K562 (cell line): ENCODE measurements at regions not wholly inside any gene's neighbourhood (a gene's known extent, or its start where the extent isn't known, plus 50 kb on each side); places are given as distances from the start of the nearest gene placed in this dataset.

Source experiments
- AFF1 ChIP-seq, 2 experiments: fragments of 450-650 bp; IDR thresholded peaks; 2 replicates each; pipeline ENCODE4 v1.6.1; 2018; ENCODE audit warnings: mild to moderate bottlenecking in 2 of 2, low read depth in 1 of 2; ENCODE audit not compliant: partially characterized antibody in 2 of 2
- ARID1B ChIP-seq: fragments of 450-650 bp; IDR thresholded peaks from 2 replicates; pipeline ENCODE4 v1.6.1; 2016; ENCODE audit warnings: antibody characterized with exemption, mild to moderate bottlenecking, inconsistent platforms
- ARNT ChIP-seq, 2 experiments: fragments of 450-650 bp; IDR thresholded peaks; 2 replicates each; pipeline ENCODE4 v1.6.1; 2016; ENCODE audit warnings: mild to moderate bottlenecking in 1 of 2
- CHD2 ChIP-seq: IDR thresholded peaks from 2 replicates; pipeline ENCODE4 v1.6.1; 2011; ENCODE audit warnings: low read depth, low read length
- ELF2 ChIP-seq: fragments of 250-450 bp; sonication (Bioruptor Pico); IDR thresholded peaks from 2 replicates; pipeline ENCODE4 v1.5.0; 2021; ENCODE audit warnings: mild to moderate bottlenecking
- FOXA3 ChIP-seq, 2 experiments: fragments of 450-650 bp in 1 of 2; sonication (generic) in 1 of 2; formaldehyde crosslinking; IDR thresholded peaks in 1 of 2; conservative IDR thresholded peaks in 1 of 2; 2 replicates each; pipeline versions ENCODE4 v1.4.0 to v1.8.0; 2020 to 2022; ENCODE audit warnings: mild to moderate bottlenecking in 2 of 2, missing genetic modification reagents in 1 of 2
- LEF1 ChIP-seq: fragments of 450-650 bp; IDR thresholded peaks from 2 replicates; pipeline ENCODE4 v1.6.1; 2016; ENCODE audit warnings: mild to moderate bottlenecking
- MCM2 ChIP-seq: fragments of 450-650 bp; IDR thresholded peaks from 2 replicates; pipeline ENCODE4 v1.6.1; 2017; ENCODE audit warnings: low read depth, mild to moderate bottlenecking
- MCM3 ChIP-seq: fragments of 450-650 bp; IDR thresholded peaks from 2 replicates; pipeline ENCODE4 v1.6.1; 2016
- NCOA2 ChIP-seq, 2 experiments: fragments of 450-650 bp; IDR thresholded peaks; 2 replicates each; pipeline ENCODE4 v1.6.1; 2018; ENCODE audit warnings: mild to moderate bottlenecking in 2 of 2, moderate library complexity in 1 of 2; ENCODE audit not compliant: partially characterized antibody in 2 of 2
- NELFE ChIP-seq: IDR thresholded peaks from 2 replicates; pipeline ENCODE4 v1.6.1; 2011; ENCODE audit warnings: mild to moderate bottlenecking; ENCODE audit not compliant: insufficient read depth, insufficient read length
- NR2C2 ChIP-seq, 2 experiments: fragments of 200-800 bp in 1 of 2; sonication (Bioruptor generic) in 1 of 2; sonication (generic) in 1 of 2; formaldehyde crosslinking in 1 of 2; IDR thresholded peaks; 2 replicates each; pipeline versions ENCODE4 v1.6.1 to v1.8.0; 2016 to 2022; ENCODE audit warnings: mild to moderate bottlenecking in 1 of 2, missing compliant biosample characterization in 1 of 2, missing genetic modification characterization in 1 of 2, missing genetic modification reagents in 1 of 2
- RAD21 ChIP-seq, 2 experiments: fragments of 250-450 bp in 1 of 2; fragments of 450-650 bp in 1 of 2; sonication (Bioruptor Pico) in 1 of 2; formaldehyde crosslinking in 1 of 2; IDR thresholded peaks in 1 of 2; conservative IDR thresholded peaks in 1 of 2; 2 replicates each; pipeline versions ENCODE4 v1.4.0 to v1.8.0; 2020 to 2022; ENCODE audit warnings: mild to moderate bottlenecking in 2 of 2, moderate library complexity in 1 of 2
- TAF1 ChIP-seq: IDR thresholded peaks from 2 replicates; pipeline ENCODE4 v1.6.1; 2011; ENCODE audit warnings: mild to moderate bottlenecking, low read length, moderate library complexity; ENCODE audit not compliant: insufficient read depth, control insufficient read depth, severe bottlenecking; ENCODE audit errors: extremely low read depth
- YY1 ChIP-seq, 3 experiments: IDR thresholded peaks; 2 replicates each; pipeline ENCODE4 v1.6.1; 2011; ENCODE audit warnings: low read length in 2 of 3, mild to moderate bottlenecking in 2 of 3, moderate library complexity in 2 of 3, borderline replicate concordance in 1 of 3, control low read depth in 1 of 3, low read depth in 1 of 3; ENCODE audit not compliant: insufficient read depth in 3 of 3, insufficient replicate concordance in 2 of 3, control insufficient read depth in 1 of 3, insufficient read length in 1 of 3; ENCODE audit errors: extremely low read depth in 1 of 3
- ZHX1 ChIP-seq: fragments of 150-350 bp; conservative IDR thresholded peaks from 2 replicates; pipeline ENCODE4 v1.6.1; 2014; ENCODE audit warnings: low read length
- ZNF57 ChIP-seq: fragments of 450-650 bp; formaldehyde crosslinking; IDR thresholded peaks from 2 replicates; pipeline ENCODE4 v1.4.0; 2020; ENCODE audit warnings: mild to moderate bottlenecking, moderate library complexity

DNA sequence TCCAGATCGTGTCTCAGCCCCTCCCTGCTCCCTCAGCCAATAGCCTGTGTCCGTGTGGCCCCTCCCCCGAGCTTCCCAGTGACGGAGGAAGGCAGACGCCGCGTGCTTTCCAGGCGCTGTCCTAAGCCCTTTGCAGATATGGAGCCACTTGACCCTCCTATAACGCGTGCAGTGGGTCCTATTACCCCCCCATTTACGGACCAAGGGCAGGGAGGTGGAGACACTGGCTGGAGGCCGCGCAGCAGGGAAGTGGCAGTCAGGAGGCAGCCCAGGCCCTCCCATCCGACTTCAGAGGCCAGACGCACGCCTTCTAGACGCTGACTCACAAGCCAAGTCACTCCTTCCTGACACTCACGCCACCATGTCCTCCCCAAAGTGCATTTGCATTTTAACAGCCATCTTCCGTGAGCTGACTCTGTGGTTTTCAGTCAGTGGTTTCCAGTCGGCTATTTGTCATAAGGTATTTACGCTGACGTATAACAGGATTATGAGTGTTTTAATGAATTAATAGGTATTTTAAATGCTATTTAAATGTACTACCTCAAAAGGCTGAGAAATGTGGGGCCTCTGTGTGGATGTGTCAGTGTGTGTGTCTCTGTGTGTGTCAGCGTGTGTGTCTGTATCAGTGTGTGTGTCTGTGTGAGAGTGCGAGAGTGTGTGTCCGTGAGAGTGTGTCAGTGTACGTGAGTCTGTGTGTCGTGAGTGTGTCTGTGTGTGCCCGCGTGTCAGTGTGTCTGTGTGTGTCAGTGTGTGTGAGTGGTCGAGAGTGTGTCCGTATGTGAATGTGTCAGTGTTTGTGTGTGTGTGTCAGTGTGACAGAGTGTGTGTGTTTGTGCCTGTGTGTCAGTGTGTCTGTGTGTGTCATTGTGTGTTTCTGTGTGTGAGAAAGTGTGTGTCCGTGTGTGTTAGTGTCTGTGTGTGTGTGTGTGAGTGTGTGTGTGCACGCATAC is 92.0 kb upstream of the INSIG1 start (continued):
- TF ChIP-seq AFF1 (IDR thresholded peaks at IDR 0.05; ENCODE audit: low read depth in 1 of 2, partially characterized antibody in 2 of 2) = peak; percentile 58 to 77
- TF ChIP-seq ZHX1 = peak; percentile 25; the same call in 1 of the 2 replicates
- peak; percentile 95 for TF ChIP-seq LEF1
- peak; percentile 92 for TF ChIP-seq TAF1
- TF ChIP-seq YY1 (IDR thresholded peaks at IDR 0.05; ENCODE audit: borderline replicate concordance in 1 of 3, control insufficient read depth in 1 of 3, extremely low read depth in 1 of 3, insufficient read depth in 3 of 3, insufficient read length in 1 of 3, insufficient replicate concordance in 2 of 3, low read depth in 1 of 3, low read length in 2 of 3) = peak; percentile 35 to 91 (median 45)
- peak; percentile 22 to 36; a peak in 3 of 4 replicates for TF ChIP-seq RAD21 (CRISPR knock-in tag; conservative IDR thresholded peaks at IDR 0.05 in 1 of 2, IDR thresholded peaks at IDR 0.05 in 1 of 2)
- peak in 1 of 2 experiments; percentile 90; a peak in 1 of 4 replicates for TF ChIP-seq FOXA3 (CRISPR knock-in tag; conservative IDR thresholded peaks at IDR 0.05 in 1 of 2, IDR thresholded peaks at IDR 0.05 in 1 of 2)
- peak; percentile 81; the same call in 1 of the 2 replicates for TF ChIP-seq ZNF57 (CRISPR knock-in tag)
- peak; percentile 80 for TF ChIP-seq ARID1B
- peak; percentile 91 for TF ChIP-seq NR2C2 (CRISPR knock-in tag; IDR thresholded peaks at IDR 0.05)
- TF ChIP-seq NR2C2 (tag; IDR thresholded peaks at IDR 0.05) = peak; percentile 72
- TF ChIP-seq MCM2 = no peak
- peak in 1 of 2 experiments; percentile 71 for TF ChIP-seq NCOA2 (IDR thresholded peaks at IDR 0.05; ENCODE audit: partially characterized antibody in 2 of 2)
- TF ChIP-seq CHD2 = peak; percentile 33; the same call in 1 of the 2 replicates
- peak; percentile 90; the same call in 1 of the 2 replicates for TF ChIP-seq MCM3
- peak; percentile 75 to 80; a peak in 3 of 4 replicates for TF ChIP-seq ARNT (IDR thresholded peaks at IDR 0.05)
- TF ChIP-seq NELFE = no peak
- 0 out of 2 replicates have a peak, but pooled peaks have one; percentile 22 for TF ChIP-seq ELF2 (CRISPR knock-in tag)
